Embryonic facial prominence (tissue), 1 donor: ENCODE measurements at regions not wholly inside any gene's neighbourhood (a gene's known extent, or its start where the extent isn't known, plus 50 kb on each side); places are given as distances from the start of the nearest gene placed in this dataset.
"Not testable (repeated sequence)": the region's sequence is repeated elsewhere in the genome, so short reads cannot be mapped to it uniquely, and the experiment has no call there.

Source experiments
- DNase-seq: peaks from one replicate; pipeline ENCODE4 v3.0.0-alpha.2; 2016; ENCODE audit errors: extremely low spot score

DNA sequence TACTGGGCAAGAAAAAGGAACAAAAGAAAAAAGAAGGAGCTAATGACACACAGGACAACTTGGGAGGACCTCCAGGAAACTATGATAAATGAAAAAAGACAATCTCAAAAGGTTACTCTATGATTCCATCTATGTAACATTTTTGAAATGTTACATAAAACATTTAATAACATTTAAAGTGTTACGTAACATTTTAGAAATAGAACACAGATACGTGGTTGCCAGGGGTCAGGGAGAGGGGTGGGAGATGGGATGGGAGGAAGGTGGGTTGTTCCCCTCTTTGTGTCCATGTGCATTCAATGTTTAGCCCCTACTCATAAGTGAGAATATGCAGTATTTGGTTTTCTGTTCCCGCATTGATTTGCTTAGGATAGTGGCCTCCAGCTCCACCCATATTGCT, 116.6 kb downstream of the C16orf95 start:
- DNase-seq = no peak

DNA sequence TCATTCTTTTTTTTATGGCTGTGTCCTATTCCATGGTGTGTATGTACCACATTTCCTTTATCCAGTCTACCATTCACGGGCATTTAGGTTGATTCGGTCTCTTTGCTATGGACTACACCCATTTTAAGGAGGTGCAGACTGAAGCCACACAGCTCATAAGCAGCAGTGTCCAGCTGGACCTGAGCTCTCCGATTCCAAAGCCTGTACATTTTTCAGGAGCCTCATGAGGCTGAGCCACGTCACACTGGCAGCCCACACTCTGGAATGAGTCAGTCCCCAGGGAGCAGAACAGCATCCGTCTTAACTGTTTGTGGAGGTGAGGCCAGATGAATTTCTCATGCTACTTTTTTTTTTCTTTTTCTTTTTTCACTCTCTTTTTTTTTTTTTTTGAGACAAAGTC, 116.1 kb downstream of the C16orf95 start:
- no peak for DNase-seq

DNA sequence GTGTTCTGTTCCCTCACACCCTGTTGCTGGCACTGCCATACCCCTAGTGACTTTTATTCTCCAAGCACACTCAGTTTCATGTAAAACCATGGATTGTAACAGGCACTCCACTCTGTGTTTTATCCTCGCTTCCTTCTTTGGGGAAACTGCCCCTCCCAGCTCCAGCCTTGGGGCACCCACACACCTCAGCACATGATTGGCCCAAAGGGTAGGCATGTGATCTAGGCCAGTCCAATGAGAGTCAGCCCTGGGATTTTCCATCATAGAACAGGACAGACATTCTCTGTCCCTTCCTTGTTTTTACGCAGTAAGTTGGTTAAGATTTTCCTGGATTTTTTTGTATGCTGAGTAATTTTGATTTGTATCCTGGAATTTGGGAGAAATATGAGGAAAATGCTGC, 115.4 kb downstream of the C16orf95 start:
- DNase-seq = no peak

GRCh38 chr16:87202346-87202745, 114.8 kb downstream of the C16orf95 start:
- no peak for DNase-seq

- no peak for DNase-seq
These were observed 114.0 kb downstream of the C16orf95 start for GRCh38 chr16:87203060-87203656.

DNA sequence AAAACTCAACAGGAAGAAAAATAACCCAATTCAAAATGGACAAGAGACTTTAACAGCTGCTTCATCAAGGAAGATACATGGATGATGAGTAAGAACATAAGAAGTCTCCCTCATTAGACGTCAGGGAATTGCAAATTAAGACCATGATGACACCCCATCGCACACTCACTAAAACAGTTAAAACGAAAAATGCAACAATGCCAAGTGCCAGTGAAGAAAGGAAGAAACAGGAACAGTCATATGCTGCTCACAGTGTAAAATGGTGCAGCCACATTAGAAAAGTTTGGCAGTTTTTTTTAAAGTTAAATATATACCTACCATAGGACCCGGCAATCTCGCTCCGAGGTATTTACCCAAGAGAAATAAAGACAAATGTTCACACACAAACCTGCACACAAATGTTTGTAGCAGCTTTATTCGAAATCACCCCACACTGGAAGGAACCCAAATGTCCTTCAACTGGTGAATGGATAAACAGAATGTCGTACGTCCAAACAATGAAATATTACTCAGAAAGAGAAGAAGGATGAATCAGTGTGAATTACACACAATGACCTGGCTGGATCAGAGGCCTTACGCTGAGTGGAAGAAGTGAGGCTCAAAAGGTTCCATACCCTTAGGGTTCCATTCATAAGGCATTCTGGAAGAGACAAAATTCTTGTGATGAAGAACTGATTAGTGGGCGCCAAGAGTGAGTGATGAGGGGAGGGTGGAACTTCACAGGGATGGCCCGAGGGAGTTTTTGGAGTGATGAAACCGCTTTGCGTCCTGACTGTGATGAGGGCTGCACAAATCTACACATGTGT, 110.3 kb downstream of the C16orf95 start:
- DNase-seq = no peak

DNA sequence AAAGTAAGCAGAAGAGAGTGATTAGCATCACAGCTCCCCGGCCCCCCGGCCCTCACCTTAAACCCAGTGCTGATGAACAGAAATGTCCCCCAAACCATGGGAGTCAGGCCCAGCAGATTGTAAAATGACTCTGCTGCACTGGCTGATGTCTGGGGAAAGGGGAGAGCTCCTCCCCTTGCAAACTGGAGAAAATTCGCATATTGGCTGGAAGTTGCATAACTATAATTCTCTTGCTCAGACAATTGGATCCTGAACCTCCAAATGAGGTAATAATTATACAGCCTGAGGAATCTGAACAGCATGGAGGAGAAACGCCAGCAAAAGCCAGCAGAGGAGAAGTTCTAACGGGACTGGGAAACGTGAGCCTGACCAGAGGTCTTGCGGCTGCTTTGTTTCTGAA, 109.7 kb downstream of the C16orf95 start:
- peak; percentile 43 for DNase-seq

DNA sequence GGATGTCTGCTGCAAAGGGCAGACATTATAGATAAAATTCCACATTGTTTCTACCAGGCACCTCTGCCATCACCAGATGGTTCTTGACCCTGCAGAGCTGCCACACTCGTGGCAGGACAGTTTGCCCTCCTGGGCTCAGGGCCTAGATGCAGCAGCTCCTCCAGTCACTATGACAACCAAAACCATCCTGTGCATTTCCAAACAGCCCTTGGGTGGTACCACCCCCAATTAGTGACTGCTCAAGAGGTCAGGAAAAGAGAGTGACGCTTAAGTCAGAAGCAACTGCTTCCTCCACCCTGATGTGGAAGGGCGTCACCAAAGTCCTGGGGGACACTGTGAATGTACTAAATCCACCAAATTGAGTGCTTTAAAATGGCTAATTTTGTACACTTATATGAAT, 109.2 kb downstream of the C16orf95 start:
- no peak for DNase-seq

- not testable (repeated sequence) for DNase-seq
These were observed 108.2 kb downstream of the C16orf95 start for GRCh38 chr16:87208968-87209367.

DNA sequence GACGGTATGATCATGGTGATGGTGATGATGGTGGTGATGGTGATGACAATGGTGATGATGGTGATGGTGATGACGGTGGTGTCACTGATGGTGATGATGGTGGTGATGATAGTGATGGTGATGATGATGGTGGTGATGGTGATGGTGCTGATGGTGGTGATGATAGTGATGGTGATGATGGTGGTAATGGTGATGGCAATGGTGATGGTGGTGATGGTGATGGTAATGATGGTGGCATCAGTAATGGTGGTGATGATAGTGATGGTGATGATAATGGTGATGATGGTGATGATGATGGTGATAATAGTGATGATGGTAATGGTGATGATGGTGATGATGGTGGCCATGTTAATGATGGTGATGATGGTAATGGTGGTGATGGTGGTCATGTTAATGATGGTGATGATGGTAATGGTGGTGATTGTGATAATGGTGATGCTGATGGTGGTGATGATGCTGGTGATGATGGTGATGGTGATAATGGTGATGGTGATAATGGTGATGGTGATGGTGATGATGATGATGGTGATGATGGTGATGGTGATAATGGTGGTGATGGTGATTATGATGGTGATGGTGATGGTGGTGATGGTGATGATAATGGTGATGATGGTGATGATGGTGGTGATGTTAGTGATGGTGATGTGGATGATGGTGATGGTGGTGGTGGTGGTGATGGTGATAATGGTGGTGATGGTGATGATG, 107.2 kb downstream of the C16orf95 start:
- DNase-seq = no peak

DNA sequence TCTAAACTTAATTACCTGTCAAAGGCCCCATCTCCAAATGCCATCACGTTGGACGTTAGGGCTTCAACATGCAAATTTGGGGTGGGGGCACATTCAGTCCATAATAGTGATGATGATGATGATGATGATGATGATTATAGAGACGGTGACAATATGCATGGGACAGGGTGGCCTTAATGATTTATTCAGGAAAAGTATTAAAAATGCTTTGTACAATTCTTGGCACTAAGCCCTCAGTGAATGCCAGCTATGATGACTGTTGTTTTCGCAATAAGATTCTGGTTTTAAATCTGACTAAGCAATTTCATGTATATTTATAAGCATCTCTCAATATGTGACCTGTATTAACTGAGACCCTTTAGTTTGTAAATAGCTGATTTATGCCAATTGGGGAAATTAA, 106.3 kb downstream of the C16orf95 start:
- DNase-seq = no peak

- no peak for DNase-seq
These were observed 105.2 kb downstream of the C16orf95 start for GRCh38 chr16:87212026-87212425.

DNA sequence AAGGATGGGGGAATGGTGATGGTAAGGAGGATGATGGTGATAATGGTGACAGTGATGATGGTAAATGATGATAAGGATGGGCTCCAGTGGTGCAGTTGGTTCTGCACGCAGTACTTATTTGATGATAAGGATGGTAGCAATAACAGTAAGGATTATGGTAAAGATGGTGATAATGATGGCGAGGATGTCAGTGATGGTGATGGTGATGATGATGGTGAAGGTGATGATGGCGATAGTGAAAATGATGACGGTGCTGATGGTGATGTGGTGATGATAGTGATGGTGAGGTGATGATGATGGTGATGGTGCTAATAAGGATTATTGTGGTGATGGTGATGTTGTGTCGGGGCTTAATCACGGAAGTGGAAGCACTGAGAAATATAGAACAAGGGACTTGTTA, 103.7 kb downstream of the C16orf95 start:
- DNase-seq = no peak

GRCh38 chr16:87216148-87216840, 100.9 kb downstream of the C16orf95 start:
- DNase-seq = no peak

- DNase-seq = no peak
These were observed 100.3 kb downstream of the C16orf95 start for GRCh38 chr16:87216841-87217275.

GRCh38 chr16:87217802-87218201, 99.4 kb downstream of the C16orf95 start:
- not testable (repeated sequence) for DNase-seq

GRCh38 chr16:87218281-87219055, 98.7 kb downstream of the C16orf95 start:
- no peak for DNase-seq

- no peak for DNase-seq
These were observed 97.8 kb downstream of the C16orf95 start for GRCh38 chr16:87219287-87219909.

GRCh38 chr16:87221633-87222032, 95.6 kb downstream of the C16orf95 start:
- no peak for DNase-seq

- DNase-seq = no peak
These were observed 94.9 kb downstream of the C16orf95 start for GRCh38 chr16:87222335-87222734.

GRCh38 chr16:87223656-87224248, 93.4 kb downstream of the C16orf95 start:
- DNase-seq = no peak
